GM18502 (cell line): ENCODE measurements at regions not wholly inside any gene's neighbourhood (a gene's known extent, or its start where the extent isn't known, plus 50 kb on each side); places are given as distances from the start of the nearest gene placed in this dataset.
"Not testable (repeated sequence)": the region's sequence is repeated elsewhere in the genome, so short reads cannot be mapped to it uniquely, and the experiment has no call there.

Source experiments
- ATAC-seq: cut with Tn5 transposase; IDR thresholded peaks from one replicate; pipeline ENCODE4 v1.9.1; 2021; ENCODE audit warnings: mild to moderate bottlenecking; ENCODE audit not compliant: unreplicated experiment, poor library complexity

DNA sequence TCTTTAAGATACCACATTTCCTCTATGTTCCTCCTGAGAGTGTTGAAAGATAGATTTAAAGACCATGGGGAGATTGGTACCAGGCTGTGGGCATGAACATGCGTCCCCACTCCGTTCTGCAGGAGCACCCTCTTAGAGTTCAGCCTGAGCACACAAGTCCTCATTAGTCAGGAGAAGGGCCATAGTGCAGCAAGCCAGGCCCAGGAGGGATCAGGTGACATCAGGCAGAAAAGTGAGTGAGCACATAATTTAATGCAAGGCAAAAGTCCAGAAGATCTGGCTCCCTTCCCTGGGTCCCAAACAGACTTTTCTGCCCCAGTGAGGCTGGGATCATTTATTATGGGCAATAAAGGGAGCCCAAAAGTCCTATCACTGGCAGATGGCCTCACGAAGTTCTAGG is 263.7 kb upstream of the AGTR2 start:
- ATAC-seq, result no peak

DNA sequence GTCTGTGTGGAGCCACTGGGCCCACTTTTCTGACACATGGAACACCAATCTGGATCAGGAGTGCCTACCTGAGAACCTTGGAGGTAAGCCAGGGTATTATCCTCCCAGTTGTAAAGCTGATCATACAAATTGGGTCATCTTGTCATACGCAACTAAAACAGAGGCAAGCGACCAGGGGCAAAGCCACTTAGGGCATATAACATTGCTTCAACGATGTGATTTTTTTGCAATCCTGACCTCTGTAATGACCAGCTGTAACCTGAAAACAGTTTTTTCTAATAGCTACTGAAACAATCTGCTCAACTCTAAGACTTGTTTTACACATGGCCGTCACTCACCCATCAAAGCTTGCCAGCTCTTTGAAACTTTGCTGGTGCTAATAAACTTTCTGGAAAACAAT is 261.5 kb upstream of the AGTR2 start:
- ATAC-seq, result no peak

DNA sequence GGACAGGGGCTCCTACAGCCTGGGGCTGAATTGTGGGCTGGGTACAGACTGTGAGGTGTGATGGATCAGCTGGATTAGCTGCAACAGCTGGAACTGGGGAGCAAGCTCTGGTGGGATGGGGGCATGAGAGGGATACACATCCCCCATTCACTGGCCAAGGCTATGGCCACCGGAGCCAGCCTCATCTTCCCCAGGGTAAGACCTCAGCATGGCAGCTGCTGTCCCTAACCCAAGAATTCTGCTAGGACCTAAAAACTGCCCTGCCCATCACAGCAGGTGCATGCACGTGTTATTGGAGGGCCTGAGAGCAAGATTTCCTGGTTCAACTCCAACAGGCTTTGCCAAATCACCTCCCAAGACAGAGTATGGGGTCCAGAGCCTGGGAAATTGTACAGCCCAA is 258.6 kb upstream of the AGTR2 start:
- ATAC-seq, result no peak

DNA sequence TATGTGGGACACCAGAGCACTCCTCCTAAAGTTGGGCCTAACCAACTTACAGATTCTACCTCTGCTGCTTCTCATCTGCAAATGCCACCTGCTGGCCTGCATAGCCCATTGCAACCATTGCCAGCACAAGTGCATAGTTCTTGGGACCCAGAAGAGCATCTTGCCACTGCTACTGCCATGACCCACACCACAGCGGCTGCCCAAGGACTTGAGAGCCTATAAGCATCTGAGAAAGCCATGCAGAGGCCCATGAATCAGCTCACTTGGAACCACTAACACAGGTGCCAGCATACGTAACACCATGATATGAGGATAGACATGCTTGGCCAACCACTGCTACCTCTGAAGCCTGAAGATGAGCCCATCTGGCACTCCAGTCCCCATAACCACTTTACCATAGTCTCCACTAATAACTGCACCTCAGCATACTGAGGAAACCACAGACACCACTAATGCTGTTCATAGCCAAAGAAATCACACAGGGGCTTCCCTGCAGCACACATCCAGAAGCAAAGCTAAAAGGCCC is 258.1 kb upstream of the AGTR2 start:
- peak; percentile 94 for ATAC-seq

DNA sequence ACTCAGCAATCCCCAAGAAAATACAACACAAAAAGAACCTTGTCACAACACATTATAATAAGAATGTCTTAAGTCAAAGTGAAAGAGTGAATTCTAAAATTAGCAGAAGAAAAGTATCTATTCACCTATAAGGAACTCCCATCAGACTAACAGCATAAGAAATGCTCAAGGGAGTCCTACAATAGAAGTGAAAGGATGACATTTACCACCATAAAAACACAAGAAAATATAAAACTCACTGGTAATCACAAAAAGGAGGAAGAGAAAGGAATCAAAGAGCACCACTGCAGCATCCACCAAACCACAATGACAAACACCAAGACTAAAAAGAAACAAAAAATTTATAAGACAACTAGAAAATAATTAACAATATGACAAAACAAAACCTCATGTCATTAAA is 257.0 kb upstream of the AGTR2 start:
- peak; percentile 47 for ATAC-seq

DNA sequence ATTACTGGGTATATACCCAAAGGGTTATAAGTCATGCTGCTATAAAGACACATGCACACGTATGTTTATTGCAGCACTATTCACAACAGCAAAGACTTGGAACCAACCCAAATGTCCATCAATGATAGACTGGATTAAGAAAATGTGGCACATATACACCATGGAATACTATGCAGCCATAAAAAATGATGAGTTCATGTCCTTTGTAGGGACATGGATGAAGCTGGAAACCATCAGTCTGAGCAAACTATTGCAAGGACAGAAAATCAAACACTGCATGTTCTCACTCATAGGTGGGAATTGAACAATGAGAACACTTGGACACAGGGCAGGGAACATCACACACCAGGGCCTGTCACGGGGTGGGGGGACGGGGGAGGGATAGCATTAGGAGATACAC is 254.9 kb upstream of the AGTR2 start:
- not testable (repeated sequence) for ATAC-seq

DNA sequence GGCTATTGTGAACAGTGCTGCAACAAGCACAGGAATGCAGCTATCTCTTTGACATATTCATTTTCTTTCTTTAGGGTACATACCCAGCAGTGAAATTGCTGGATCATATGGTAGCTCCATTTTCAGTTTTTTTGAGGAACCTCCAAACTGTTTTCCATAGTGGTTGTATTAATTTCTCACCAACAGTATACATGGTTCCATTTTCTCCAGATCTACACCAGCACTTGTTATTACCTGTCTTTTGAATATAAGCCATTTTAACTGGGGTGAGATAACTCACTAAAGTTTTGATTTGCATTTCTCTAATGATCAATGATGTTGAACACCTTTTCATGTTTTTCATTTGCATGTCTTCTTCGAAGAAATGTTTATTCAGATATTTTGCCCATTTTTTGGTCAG is 241.1 kb upstream of the AGTR2 start:
- ATAC-seq, result no peak

DNA sequence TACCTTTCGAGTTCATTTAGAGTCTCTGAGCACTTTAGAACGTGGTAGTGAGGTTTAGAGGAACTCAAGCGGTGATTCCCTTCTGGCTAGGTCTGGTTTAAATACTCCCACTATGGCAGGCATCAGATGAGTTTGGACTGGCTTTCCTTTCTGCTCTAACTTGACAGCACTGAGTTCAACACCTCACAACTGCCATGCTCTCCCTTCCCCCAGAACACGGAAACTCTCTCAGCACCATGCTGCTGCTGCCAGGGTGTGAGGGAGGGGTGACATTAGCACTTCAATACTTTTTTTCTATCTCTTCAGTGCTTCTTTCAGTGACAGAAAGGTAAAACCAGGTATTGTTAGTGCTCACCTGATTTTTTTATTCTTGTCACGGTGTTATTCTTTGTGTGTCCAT is 234.5 kb upstream of the AGTR2 start:
- no peak for ATAC-seq

DNA sequence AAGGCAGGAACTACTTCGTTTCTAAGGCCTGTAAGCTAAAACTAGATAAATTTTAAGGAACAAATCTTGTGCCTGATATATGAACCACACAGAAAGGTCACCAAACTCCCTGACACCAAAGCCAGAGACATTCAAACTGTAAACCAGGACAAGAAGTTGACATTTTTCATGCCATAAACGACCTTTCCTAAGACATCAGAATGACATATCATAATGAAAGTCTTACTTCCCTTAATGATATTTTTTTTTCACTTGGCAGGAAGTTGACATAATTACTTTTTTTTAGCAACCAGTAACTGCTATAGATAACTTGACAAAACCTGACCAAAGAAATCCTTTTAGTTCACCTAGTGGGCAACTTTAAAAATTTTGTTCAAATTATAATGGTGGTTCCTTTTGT is 231.5 kb upstream of the AGTR2 start:
- ATAC-seq, result peak; percentile 69

DNA sequence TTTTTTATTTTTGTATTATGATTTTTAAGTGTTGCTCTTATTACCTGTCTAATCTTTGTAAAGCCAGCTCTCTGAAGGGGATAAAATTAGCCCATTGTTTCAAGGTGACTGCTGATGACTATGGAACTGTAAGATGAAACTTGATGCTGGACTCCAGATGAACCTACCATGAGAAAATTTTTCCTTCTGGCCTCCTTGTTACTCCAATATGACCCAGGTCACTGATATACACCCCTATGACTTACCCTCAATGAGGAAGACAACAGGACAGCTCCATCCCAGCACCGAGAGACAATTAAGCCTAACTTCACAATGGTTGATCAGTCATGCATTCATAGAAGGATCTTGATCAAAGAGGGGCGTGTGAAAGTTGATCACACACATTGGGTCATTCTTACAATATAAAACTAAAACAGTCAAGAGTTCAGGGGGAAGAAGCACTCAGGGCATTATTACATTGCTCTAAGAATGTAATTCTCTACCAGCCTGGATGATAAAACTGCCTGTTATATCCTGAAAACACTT is 230.8 kb upstream of the AGTR2 start:
- peak; percentile 25 for ATAC-seq

DNA sequence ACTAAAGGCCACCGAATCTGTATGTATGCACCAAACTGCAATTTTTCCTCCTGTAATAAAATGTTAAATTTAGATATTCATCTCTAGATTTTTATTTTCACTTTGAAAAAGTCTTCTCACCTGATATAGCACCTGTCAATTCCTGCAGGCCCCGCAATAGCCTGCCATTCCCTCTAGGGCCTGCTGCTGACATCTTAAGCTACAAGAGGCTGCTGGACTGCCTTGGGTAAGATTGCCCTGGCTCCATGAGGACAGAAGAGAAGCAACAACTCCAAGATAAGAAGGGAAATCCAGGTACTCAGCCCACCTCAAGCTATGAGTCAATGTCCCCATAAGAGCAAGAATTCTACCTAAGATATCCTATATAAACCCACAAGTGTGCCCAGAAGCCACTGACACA is 230.2 kb upstream of the AGTR2 start:
- ATAC-seq, result peak; percentile 35

DNA sequence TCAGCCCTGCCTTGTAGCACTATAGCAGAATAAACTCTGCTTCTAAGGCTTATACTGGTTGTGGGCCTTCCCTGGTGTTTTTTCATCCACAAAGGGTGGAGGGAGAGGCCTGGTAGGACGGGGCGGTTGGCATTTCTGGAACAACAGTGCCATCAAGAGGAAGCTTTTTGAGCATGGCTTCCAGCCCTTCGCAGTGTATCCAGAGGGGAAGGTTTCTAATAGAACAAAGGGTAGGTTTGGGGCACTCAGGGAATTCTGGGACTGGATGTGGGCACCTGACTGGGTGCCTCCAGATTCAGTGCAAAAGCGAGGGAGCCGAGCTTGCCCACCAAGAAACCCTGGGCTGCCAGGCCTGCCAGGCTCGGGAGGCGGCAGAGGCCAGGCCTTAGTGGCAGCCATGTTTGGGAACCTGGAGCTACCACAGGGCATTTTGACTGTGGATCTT is 229.6 kb upstream of the AGTR2 start:
- ATAC-seq, result peak; percentile 78

DNA sequence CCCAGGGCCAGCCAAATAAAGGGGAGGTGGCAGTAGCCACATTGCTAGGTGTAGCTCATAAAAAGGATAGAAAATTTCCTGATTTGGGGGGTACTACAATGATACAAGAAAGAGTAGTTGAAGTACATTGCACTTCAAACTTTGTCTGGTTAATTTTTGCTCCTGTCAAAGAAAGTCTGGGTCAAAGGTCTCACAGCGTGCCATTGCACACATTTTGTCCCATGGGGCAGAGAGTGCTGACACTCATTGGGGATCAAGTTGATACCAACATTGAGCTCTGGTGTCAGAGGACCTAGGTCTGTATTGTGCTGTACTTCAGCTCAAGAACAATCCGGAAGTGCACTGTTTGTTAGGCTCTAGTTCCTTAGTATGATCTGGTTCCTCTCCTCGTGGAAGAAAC is 229.2 kb upstream of the AGTR2 start:
- ATAC-seq, result no peak

DNA sequence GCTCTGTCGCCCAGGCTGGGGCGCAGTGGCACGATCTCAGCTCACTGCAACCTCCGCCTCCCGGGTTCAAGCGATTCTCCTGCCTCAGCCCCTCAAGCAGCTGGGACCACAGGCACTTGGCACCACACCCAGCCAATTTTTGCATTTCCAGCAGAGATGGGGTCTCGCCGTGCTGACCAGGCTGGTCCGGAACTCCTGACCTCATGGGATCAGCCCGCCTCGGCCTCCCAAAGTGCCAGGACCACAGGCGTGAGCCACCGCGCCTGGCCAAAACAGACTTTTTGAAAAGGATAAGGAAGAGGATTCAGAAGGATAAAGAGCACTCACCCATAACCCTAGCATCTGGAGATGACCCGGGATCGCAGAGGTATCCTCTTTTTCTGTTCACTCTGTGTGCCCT is 224.5 kb upstream of the AGTR2 start:
- no peak for ATAC-seq

DNA sequence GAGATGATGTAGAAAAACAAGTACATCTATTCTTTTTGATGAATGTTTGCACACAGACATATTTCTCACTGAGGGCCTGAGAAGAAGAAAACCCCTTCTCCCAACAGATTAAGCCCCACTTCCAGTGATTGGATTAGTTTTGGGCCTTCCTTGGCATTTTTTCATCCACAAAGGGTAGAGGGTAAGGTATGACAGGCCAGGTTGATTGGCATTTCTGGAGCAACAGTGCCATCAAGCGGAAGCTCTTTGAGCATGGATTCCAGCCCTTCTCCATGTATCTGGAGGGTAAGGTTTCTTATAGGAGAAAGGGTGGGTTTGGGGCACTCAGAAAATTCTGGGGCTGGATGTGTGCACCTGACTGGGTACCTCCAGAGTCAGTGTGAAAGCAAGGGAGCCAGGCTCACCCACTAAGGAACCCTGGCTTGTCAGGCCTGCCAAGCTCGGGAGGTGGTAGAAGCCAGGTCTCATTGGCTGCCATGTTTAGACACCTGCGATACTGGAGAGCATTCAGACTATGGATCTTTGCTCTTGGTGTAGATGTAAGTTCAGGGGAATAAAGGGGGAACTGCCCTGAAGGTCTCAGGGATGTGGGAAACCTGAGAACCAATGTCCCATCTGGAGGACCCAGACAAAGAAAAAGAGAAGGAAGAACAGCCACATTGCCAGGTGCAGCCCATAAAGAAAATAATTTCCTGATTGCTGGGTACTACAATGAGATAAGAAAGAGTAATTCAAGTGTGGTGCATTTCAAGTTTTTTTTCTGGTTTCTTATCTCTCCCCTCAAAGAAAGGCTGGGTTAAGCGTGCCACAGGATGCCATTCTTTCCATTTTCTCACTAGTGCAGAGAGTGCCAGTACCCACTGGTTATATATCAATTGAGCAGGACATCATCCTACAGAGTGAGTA is 222.3 kb upstream of the AGTR2 start:
- peak; percentile 58 for ATAC-seq

DNA sequence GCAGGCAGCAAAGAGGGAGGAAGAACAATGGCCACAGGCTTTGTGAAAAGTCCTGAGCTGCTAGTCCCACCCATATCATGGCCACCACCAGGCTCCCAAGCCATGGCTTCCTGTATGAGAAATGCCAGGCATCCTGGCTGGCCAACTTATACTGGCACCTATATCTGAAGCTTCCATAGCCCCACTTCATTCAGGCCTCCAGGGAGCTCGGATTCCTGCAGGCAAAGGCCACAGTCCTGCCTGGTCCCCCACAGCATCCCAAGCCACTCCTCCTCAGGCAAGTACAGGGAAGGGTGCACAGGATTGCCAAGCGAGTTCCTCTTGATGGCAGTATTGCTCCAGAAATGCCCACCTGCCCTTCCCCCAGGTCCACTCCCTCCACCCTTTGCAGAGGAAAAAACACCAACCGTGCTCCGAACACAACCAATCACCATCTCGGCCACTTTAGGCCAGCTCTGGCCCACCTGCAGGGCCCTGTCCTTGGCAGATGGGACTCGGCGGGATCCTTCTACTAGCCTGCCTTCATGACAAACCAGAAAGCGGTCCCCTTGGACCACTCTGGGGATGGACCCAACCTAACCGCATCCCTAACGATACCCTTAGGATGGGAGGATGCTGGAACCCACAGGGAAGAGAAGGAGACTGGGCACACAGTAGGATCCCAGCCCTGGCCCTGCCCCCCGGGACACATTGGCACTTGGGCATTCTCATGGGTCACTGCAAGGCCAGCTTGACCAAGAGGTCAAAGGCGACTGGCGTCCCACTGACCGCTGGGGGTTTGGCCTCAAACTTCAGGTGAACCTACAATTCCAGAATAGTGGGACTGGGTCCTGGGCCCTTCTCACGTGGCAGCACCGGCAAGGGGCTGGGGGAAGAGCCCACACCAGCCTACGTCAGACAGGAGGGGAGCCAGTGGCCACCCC is 220.4 kb upstream of the AGTR2 start:
- ATAC-seq, result no peak

DNA sequence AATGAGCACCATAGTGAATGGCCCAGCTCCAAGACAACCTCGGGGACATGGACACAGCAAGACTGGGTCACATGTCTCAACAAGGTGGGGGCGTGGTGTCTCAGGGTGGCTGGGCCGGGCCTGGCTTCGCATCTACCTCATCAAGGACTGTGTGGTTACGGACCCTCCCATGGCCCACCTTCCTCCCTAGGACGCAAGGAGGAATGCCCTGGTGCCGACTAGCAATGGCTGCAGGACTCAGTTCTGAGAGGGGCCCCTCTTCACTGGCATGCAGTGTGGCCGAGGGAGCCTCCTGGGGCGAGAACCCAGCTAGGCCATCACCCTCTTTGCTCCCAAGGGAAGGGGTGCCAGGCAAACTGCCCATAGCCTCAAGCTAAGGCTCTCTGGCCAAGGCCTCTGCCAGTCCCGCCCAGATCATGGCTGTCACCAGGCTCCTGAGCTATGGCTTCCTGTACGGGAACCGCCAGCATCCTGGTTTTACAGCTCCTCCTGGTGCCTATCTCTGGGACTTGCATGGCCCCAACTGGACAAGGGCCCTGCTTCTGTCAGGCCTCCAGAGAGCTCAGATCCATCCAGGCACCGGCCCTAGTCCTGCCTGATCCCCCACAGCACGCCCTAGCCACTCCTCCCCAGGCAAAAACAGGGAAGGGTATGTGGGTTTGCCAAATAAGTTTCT is 218.0 kb upstream of the AGTR2 start:
- ATAC-seq, result no peak

DNA sequence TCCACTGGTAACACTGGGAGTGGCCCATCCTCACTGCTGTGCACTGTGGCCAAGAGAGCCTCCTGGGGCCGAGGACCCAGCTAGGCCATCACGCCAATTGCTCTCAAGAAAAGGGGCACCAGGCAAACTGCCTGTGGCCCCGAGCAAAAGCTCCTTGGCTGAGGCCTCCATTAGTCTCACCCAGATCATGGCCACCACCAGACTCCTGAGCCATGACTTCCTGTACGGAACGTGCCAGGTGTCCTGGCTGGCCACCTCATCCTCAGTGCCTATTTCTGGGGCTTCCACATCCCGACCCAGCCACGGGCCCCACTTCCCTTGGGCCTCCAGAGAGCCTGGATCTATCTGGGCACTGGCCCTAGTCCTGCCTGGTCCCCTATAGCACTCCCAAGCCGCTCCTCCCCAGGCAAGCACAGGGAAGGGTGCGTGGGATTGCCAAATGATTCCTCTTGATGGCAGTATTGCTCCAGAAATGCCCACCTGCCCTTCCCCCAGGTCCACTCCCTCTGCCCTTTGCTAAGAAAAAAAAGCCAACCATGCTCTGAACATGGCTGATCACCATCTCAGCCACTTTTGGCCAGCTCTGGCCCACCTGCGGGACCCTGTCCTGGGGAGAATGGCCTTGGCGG is 212.6 kb upstream of the AGTR2 start:
- ATAC-seq, result no peak

DNA sequence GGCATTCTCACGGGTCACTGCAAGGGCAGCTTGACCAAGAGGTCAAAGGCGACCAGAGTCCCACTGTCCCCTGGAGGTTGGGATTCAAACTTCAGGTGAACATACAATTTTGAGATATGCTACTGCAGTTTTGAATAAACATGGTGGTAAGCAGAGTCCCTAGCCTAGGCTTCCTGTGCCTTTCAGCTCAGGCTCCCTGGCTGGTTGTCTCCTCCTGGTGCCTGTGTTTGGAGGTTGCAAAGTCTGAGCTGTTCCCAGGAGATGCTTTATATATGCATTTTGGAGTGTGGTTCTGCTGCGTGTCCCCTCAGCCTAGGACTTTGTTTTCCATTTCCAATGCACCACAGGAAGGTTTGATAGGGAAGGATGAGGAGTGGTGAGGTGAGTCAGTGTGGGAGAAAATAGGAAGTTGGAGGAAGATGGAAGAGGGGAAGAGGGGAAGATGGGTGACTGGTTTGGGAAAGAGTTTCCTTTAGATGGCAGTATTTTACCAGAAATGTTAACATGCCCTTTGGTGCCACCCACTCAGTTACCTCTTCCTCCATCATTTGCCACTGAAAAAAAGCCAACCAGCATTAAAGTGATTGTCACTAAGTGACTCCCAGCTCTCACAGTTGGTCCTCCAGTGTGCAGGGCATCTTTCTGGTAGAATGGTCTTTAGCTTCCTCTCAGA is 211.7 kb upstream of the AGTR2 start:
- no peak for ATAC-seq
